Adrenal gland (tissue), 9 donors: ENCODE measurements at regions not wholly inside any gene's neighbourhood (a gene's known extent, or its start where the extent isn't known, plus 50 kb on each side); places are given as distances from the start of the nearest gene placed in this dataset.

Experiments used
- DNase-seq, 7 donors: peaks; one replicate each; pipeline ENCODE4 v3.0.0-alpha.2; 2019 to 2020
- H3K27ac ChIP-seq, 5 donors: fragments of 200-600 bp; sonication (generic) in 4 of 5; 1 replicate in 3 of 5; 2 replicates in 2 of 5; pipeline versions ENCODE4 v1.5.1 to v1.8.0; 2016 to 2020; ENCODE audit warnings: mild to moderate bottlenecking in 1 of 5
- H3K27me3 ChIP-seq: fragments of 200-600 bp; 2 replicates; pipeline ENCODE4 v1.8.0; 2021
- H3K36me3 ChIP-seq, 2 donors: fragments of 200-600 bp; replicated peaks in 1 of 2; 1 replicate in 1 of 2; 2 replicates in 1 of 2; pipeline versions ENCODE4 v1.5.1 to v1.8.0; 2018 to 2022
- H3K4me1 ChIP-seq, 2 donors: fragments of 200-600 bp; replicated peaks in 1 of 2; 1 replicate in 1 of 2; 2 replicates in 1 of 2; pipeline versions ENCODE4 v1.5.1 to v1.8.0; 2018 to 2021
- H3K4me3 ChIP-seq, 4 donors: fragments of 200-600 bp; sonication (generic) in 3 of 4; one replicate each; pipeline ENCODE4 v1.5.1; 2016 to 2018
- H3K9me3 ChIP-seq, 3 donors: fragments of 200-600 bp; sonication (generic) in 1 of 3; replicated peaks in 1 of 3; 1 replicate in 2 of 3; 2 replicates in 1 of 3; pipeline versions ENCODE4 v1.5.1 to v1.8.0; 2016 to 2021
- POLR2A ChIP-seq, 2 donors: fragments of 450-650 bp; IDR thresholded peaks; one replicate each; pipeline ENCODE4 v1.6.1; 2017; ENCODE audit warnings: antibody characterized with exemption in 2 of 2, mild to moderate bottlenecking in 2 of 2, moderate library complexity in 1 of 2
- WGBS, 4 donors: extraction: QIAGEN DNeasy Blood & Tissue Kit in 2 of 4; methylation state at CpG; one replicate each; pipeline versions ENCODE4 v1.1.5 to v1.1.7; 2013 to 2017; 5-methylcytosine and 5-hydroxymethylcytosine counted together
- intact Hi-C, 2 donors: fragments of 100-400 bp; cut with DNase I; formaldehyde crosslinking; loops; one replicate each; pipeline versions ENCODE4 v1.14.1 to v1.15.0; 2022 to 2023
- TF ChIP-seq, protein P1 (sequence below), 6 experiments: fragments of 450-650 bp in 4 of 6; fragments of 200-600 bp in 2 of 6; sonication (generic) in 1 of 6; IDR thresholded peaks; 1 replicate in 5 of 6; 2 replicates in 1 of 6; pipeline versions ENCODE4 v1.5.1 to v1.8.0; 2016 to 2021; ENCODE audit warnings: antibody characterized with exemption in 6 of 6, mild to moderate bottlenecking in 2 of 6, moderate library complexity in 1 of 6
- donor health status: healthy with polysubstance abuse.
- donor health status: Bipolar disorder and iron deficiency.
- donor health status: DM: yes; HTN: yes; CAD: no.
- donor health status: DM: no; HTN: no; CAD: no.
- donor health status: DM: no; HTN: no; CAD: no.

DNA sequence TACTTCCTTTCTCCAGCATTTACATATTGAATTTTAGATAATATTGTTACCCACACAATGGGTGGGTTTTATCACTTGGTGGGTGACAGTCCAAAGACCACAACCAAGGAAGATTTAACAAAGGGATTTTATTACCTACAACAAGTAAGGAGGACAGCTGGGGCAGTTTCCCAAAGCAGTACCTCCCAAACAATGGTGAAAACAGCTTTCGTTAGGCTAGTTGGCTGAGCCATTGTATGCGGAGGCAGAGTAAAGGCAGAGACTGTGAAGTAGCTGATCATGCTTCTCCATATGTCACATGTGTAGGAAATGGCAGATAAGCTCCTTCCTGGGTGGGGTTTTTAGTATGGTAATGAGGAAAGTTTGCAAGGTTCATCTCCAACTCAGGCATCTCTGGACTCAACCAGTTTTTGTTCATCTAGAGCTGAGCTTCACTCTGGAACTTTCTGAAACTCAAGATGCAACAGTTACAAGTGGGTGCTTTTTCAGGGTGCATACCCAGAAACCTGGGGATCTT lies 104.3 kb upstream of the PSMD7 start:
- no peaks in the 10 kb centered on the region for H3K4me1 ChIP-seq
- H3K36me3 ChIP-seq: no peaks in the 10 kb centered on the region
- H3K9me3 ChIP-seq: no peaks in the 10 kb centered on the region
- no peaks in the 10 kb centered on the region for H3K27me3 ChIP-seq
- TF ChIP-seq POLR2A (IDR thresholded peaks at IDR 0.05): no peak
- TF ChIP-seq, protein P1, sequence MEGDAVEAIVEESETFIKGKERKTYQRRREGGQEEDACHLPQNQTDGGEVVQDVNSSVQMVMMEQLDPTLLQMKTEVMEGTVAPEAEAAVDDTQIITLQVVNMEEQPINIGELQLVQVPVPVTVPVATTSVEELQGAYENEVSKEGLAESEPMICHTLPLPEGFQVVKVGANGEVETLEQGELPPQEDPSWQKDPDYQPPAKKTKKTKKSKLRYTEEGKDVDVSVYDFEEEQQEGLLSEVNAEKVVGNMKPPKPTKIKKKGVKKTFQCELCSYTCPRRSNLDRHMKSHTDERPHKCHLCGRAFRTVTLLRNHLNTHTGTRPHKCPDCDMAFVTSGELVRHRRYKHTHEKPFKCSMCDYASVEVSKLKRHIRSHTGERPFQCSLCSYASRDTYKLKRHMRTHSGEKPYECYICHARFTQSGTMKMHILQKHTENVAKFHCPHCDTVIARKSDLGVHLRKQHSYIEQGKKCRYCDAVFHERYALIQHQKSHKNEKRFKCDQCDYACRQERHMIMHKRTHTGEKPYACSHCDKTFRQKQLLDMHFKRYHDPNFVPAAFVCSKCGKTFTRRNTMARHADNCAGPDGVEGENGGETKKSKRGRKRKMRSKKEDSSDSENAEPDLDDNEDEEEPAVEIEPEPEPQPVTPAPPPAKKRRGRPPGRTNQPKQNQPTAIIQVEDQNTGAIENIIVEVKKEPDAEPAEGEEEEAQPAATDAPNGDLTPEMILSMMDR (IDR thresholded peaks at IDR 0.05): no peak
- 78 to 100% (median 92%) methylated on average over 2 of the region's 2 CpGs for WGBS, 4 donors
- intact Hi-C loops: no loop called here
- DNase-seq: no peak
- H3K4me3 ChIP-seq: no peak overlapping the region
- no peak overlapping the region for H3K27ac ChIP-seq

DNA sequence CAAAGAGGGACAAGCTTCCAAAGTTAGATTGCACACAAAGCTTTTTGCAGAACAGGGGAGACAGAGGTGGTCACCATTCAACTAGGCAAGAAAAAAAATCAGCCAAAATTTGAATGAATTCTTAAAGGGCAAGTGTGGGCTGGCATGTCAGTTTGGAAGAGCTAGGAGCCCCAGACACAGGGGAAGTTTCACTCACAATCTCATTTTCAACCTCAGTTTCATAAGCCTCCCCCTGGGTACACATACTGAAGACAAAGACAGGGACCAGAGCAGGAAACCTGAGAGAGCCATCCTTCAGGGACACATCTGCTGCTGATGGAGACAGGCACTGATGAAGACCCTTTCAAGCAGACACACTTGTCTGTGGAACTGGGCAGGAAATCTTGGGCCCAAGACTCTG lies 106.3 kb upstream of the PSMD7 start:
- DNase-seq: no peak
- no peak for TF ChIP-seq POLR2A (IDR thresholded peaks at IDR 0.05)
- TF ChIP-seq, protein P1 (IDR thresholded peaks at IDR 0.05): no peak
- H3K36me3 ChIP-seq: no peaks in the 10 kb centered on the region
- intact Hi-C loops: no loop called here
- H3K4me1 ChIP-seq: no peaks in the 10 kb centered on the region
- no peak overlapping the region for H3K4me3 ChIP-seq
- H3K27me3 ChIP-seq: no peaks in the 10 kb centered on the region
- H3K9me3 ChIP-seq: no peaks in the 10 kb centered on the region
- no peak overlapping the region for H3K27ac ChIP-seq

DNA sequence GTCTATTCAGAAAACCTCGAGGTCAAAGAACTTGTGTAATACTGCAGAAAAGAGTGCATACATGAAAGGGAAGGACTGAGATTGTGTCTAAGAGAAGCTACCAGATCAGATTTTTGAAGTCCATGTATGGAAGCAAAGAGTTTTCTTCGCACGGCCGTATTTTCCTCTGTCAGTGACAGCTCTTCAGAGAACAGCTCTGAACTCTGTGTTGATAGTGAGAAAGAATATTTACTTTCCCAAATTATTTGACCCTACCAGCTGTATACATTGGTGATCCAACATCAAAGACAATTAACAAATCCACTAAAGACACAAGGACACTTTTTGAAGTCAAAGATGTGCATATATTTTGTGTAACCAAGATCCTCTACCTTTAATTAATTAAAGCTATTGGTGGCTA lies 107.8 kb upstream of the PSMD7 start:
- Histone ChIP-seq H3K9me3 (no peaks in the 10 kb centered on the region), H3K27me3 (no peaks in the 10 kb centered on the region), H3K4me3 (no peak overlapping the region), H3K36me3 (no peaks in the 10 kb centered on the region), H3K4me1 (no peaks in the 10 kb centered on the region), H3K27ac (no peak overlapping the region)
- intact Hi-C loops: no loop called here
- TF ChIP-seq, protein P1 (IDR thresholded peaks at IDR 0.05): no peak
- TF ChIP-seq POLR2A (IDR thresholded peaks at IDR 0.05): no peak
- no peak for DNase-seq
- 90 to 94% (median 91%) methylated on average over 4 of the region's 4 CpGs for WGBS, 4 donors

DNA sequence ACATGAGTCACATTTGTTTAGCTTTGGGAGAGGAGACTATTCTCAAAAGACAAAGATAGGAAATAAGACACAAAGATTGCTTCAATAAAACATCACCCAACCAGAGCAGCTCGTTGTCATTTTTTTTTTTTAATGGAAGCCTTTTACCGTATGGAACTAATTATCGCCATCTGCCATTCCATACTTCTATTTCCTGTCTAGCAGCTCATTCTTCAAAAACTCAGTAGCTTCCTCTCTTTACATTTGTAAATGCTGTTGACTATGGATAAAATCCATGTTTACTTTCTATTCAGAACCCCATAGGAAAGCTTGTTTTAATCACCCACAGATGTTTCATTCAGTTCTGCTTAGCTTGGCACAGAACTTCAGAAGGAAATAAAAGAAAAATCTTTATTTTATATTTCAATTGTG lies 110.0 kb upstream of the PSMD7 start:
- Histone ChIP-seq H3K4me3 (no peak overlapping the region), H3K36me3 (no peaks in the 10 kb centered on the region), H3K27ac (no peak overlapping the region), H3K27me3 (no peaks in the 10 kb centered on the region), H3K9me3 (no peaks in the 10 kb centered on the region), H3K4me1 (no peaks in the 10 kb centered on the region)
- intact Hi-C loops: no loop called here
- 60 to 66% (median 62%) methylated on average over 3 of the region's 3 CpGs for WGBS, 4 donors
- DNase-seq: no peak
- no peak for TF ChIP-seq POLR2A (IDR thresholded peaks at IDR 0.05)
- TF ChIP-seq, protein P1 (IDR thresholded peaks at IDR 0.05): no peak
